Osteoblast (primary cell): ENCODE measurements at regions not wholly inside any gene's neighbourhood (a gene's known extent, or its start where the extent isn't known, plus 50 kb on each side); places are given as distances from the start of the nearest gene placed in this dataset.

ENCODE experiments used
- DNase-seq: peaks from one replicate; pipeline ENCODE4 v3.0.0; 2011; ENCODE audit warnings: low spot score, mixed read lengths; ENCODE audit not compliant: insufficient read length; ENCODE audit errors: missing footprints
- H2AFZ ChIP-seq: 2 replicates; pipeline ENCODE4 v1.6.0; 2011; ENCODE audit warnings: mild to moderate bottlenecking, low read length
- H3K27ac ChIP-seq: 2 replicates; pipeline ENCODE4 v1.5.1; 2011; ENCODE audit warnings: mild to moderate bottlenecking, low read depth, low read length, moderate library complexity
- H3K27me3 ChIP-seq: 2 replicates; pipeline ENCODE4 v1.6.0; 2012; ENCODE audit warnings: mild to moderate bottlenecking, control low read depth, inconsistent platforms, low read length, moderate library complexity; ENCODE audit not compliant: insufficient read depth
- H3K36me3 ChIP-seq: 2 replicates; pipeline ENCODE4 v1.5.1; 2011; ENCODE audit warnings: mild to moderate bottlenecking, low read length, control low read depth, moderate library complexity; ENCODE audit not compliant: insufficient read depth
- H3K4me1 ChIP-seq: 2 replicates; pipeline ENCODE4 v1.5.1; 2011; ENCODE audit warnings: mild to moderate bottlenecking, low read length, control low read depth, moderate library complexity; ENCODE audit not compliant: insufficient read depth
- H3K4me2 ChIP-seq: 2 replicates; pipeline ENCODE4 v1.6.0; 2011; ENCODE audit warnings: mild to moderate bottlenecking, low read length; ENCODE audit not compliant: insufficient read depth
- H3K4me3 ChIP-seq: fragments of 200-600 bp; sonication (generic); 3 replicates; pipeline ENCODE4 v1.5.1; 2012; ENCODE audit warnings: mild to moderate bottlenecking, low read length, inconsistent platforms; ENCODE audit not compliant: insufficient read depth
- H3K79me2 ChIP-seq: 2 replicates; pipeline ENCODE4 v1.6.0; 2012; ENCODE audit warnings: mild to moderate bottlenecking, low read length, control low read depth, inconsistent platforms; ENCODE audit not compliant: insufficient read depth
- H3K9me3 ChIP-seq: 2 replicates; pipeline ENCODE4 v1.5.1; 2011; ENCODE audit warnings: low read depth, low read length, control low read depth
- H4K20me1 ChIP-seq: 2 replicates; pipeline ENCODE4 v1.6.0; 2012; ENCODE audit warnings: mild to moderate bottlenecking, low read length, control low read depth; ENCODE audit not compliant: insufficient read depth
- CTCF ChIP-seq: IDR thresholded peaks from 2 replicates; pipeline ENCODE4 v1.5.1; 2011; ENCODE audit warnings: mild to moderate bottlenecking, low read depth, low read length, moderate library complexity; ENCODE audit errors: extremely low read depth

- H3K36me3 ChIP-seq, result no peaks in the 10 kb centered on the region
- H3K4me1 ChIP-seq, result no peaks in the 10 kb centered on the region
- no peaks in the 10 kb centered on the region for H3K9me3 ChIP-seq
- H4K20me1 ChIP-seq, result no peaks in the 10 kb centered on the region
- H3K4me3 ChIP-seq, result no peak overlapping the region
- no peak overlapping the region for H3K27ac ChIP-seq
- H2AFZ ChIP-seq, result no peak overlapping the region
- no peak for DNase-seq
- no peaks in the 10 kb centered on the region for H3K79me2 ChIP-seq
- no peak for TF ChIP-seq CTCF
- no peaks in the 10 kb centered on the region for H3K27me3 ChIP-seq
- H3K4me2 ChIP-seq, result no peak overlapping the region
Observed at GRCh38 chr15:38164507-38164906, 88.1 kb upstream of the SPRED1 start.

GRCh38 chr15:38168467-38169070 lies 84.1 kb upstream of the SPRED1 start:
- Histone ChIP-seq H3K79me2 (no peaks in the 10 kb centered on the region), H2AFZ (no peak overlapping the region), H3K4me3 (no peak overlapping the region), H3K4me2 (no peak overlapping the region), H3K9me3 (no peaks in the 10 kb centered on the region), H3K27me3 (no peaks in the 10 kb centered on the region), H3K4me1 (no peaks in the 10 kb centered on the region), H3K27ac (no peak overlapping the region), H4K20me1 (no peaks in the 10 kb centered on the region), H3K36me3 (no peaks in the 10 kb centered on the region)
- no peak for TF ChIP-seq CTCF
- no peak for DNase-seq

GRCh38 chr15:38171973-38172372 lies 80.7 kb upstream of the SPRED1 start:
- Histone ChIP-seq H3K4me3 (no peak overlapping the region), H3K79me2 (no peaks in the 10 kb centered on the region), H2AFZ (no peak overlapping the region), H3K27ac (no peak overlapping the region), H3K9me3 (no peaks in the 10 kb centered on the region), H3K36me3 (no peaks in the 10 kb centered on the region), H3K4me1 (peaks cover 6% of the 10 kb centered on the region), H4K20me1 (no peaks in the 10 kb centered on the region), H3K4me2 (no peak overlapping the region), H3K27me3 (no peaks in the 10 kb centered on the region)
- DNase-seq, result no peak
- TF ChIP-seq CTCF, result no peak

GRCh38 chr15:38174691-38175090 lies 77.9 kb upstream of the SPRED1 start:
- H3K4me3 ChIP-seq, result no peak overlapping the region
- H3K79me2 ChIP-seq, result no peaks in the 10 kb centered on the region

More at GRCh38 chr15:38174691-38175090, 77.9 kb upstream of the SPRED1 start:
- H3K9me3 ChIP-seq, result no peaks in the 10 kb centered on the region
- H3K27me3 ChIP-seq, result no peaks in the 10 kb centered on the region
- DNase-seq, result no peak
- H4K20me1 ChIP-seq, result no peaks in the 10 kb centered on the region
- no peak for TF ChIP-seq CTCF
- no peak overlapping the region for H3K4me2 ChIP-seq
- no peak overlapping the region for H2AFZ ChIP-seq
- no peaks in the 10 kb centered on the region for H3K36me3 ChIP-seq
- peaks cover 6% of the 10 kb centered on the region for H3K4me1 ChIP-seq
- H3K27ac ChIP-seq, result no peak overlapping the region
